GM12878 (cell line): ENCODE measurements at regions not wholly inside any gene's neighbourhood (a gene's known extent, or its start where the extent isn't known, plus 50 kb on each side); places are given as distances from the start of the nearest gene placed in this dataset.

Experiments
- ATAC-seq: fragments of 200-7000 bp; cut with Tn5 transposase; 3 replicates; pipeline ENCODE4 v1.9.1; 2020; ENCODE audit warnings: mild to moderate bottlenecking, moderate library complexity
- BruUV-seq: library from RNA; stranded (reverse); fragments of 400-500 nt; replicated peaks from 2 replicates; lab custom pipeline; 2021; lab: Mats Ljungman, UMichigan
- CTCF ChIA-PET: fragments of 300-600 bp; sonication (Branson Sonifier 250); formaldehyde crosslinking; extraction: SDS; loops from one replicate; lab custom pipeline; 2021; ENCODE audit warnings: inconsistent platforms; lab: Yijun Ruan, JAX
- POLR2A ChIA-PET: fragments of 350-600 bp; formaldehyde crosslinking; extraction: SDS; loops from one replicate; lab custom pipeline; 2021; ENCODE audit warnings: inconsistent platforms; lab: Charles Lee
- RAD21 ChIA-PET: fragments of 300-600 bp; sonication (Branson Sonifier 250); formaldehyde crosslinking; loops from one replicate; lab custom pipeline; 2023; ENCODE audit warnings: antibody characterized with exemption; ENCODE audit not compliant: unreplicated experiment; lab: Charles Lee
- SMC1A ChIA-PET: fragments of 300-600 bp; sonication (Branson Sonifier 250); formaldehyde crosslinking; loops from one replicate; lab custom pipeline; 2023; ENCODE audit not compliant: unreplicated experiment, uncharacterized antibody; lab: Charles Lee
- DNase-seq: peaks from one replicate; pipeline ENCODE4 v3.0.0-alpha.2; 2011; ENCODE audit warnings: low read depth, low spot score
- FAIRE-seq: peaks from 3 replicates; lab custom pipeline; 2011; peaks lifted over from hg19 to GRCh38; lab: Jason Lieb, UNC
- H2AFZ ChIP-seq: 2 replicates; pipeline ENCODE4 v1.6.0; 2011; ENCODE audit warnings: low read depth, low read length, control low read depth; ENCODE audit not compliant: control insufficient read depth
- H3K27ac ChIP-seq: 2 replicates; pipeline ENCODE4 v1.5.1; 2011; ENCODE audit warnings: control low read depth; ENCODE audit not compliant: control insufficient read depth, insufficient read depth
- H3K27me3 ChIP-seq, 2 experiments: replicated peaks in 1 of 2; 2 replicates each; pipeline versions ENCODE4 v1.6.0 to v1.6.1; 2011; ENCODE audit warnings: low read length in 1 of 2; ENCODE audit not compliant: control insufficient read depth in 2 of 2, insufficient read depth in 2 of 2
- H3K36me3 ChIP-seq, 2 experiments: 2 replicates each; pipeline ENCODE4 v1.5.1; 2011; ENCODE audit warnings: low read length in 1 of 2; ENCODE audit not compliant: control insufficient read depth in 2 of 2, insufficient read depth in 2 of 2
- H3K4me1 ChIP-seq: 2 replicates; pipeline ENCODE4 v1.6.1; 2011; ENCODE audit warnings: mild to moderate bottlenecking, low read length, moderate library complexity, mixed read lengths; ENCODE audit not compliant: control insufficient read depth, insufficient read depth
- H3K4me2 ChIP-seq: 2 replicates; pipeline ENCODE4 v1.6.0; 2011; ENCODE audit warnings: control low read depth; ENCODE audit not compliant: control insufficient read depth, insufficient read depth
- H3K4me3 ChIP-seq: fragments of 200-600 bp; sonication (generic); 2 replicates; pipeline ENCODE4 v1.5.1; 2016
- H3K79me2 ChIP-seq: 2 replicates; pipeline ENCODE4 v1.6.0; 2011; ENCODE audit warnings: low read length; ENCODE audit not compliant: control insufficient read depth, insufficient read depth
- H3K9ac ChIP-seq: 2 replicates; pipeline ENCODE4 v1.8.0; 2011; ENCODE audit warnings: low read length, control low read depth, mixed read lengths; ENCODE audit not compliant: control insufficient read depth, insufficient read depth
- H3K9me3 ChIP-seq: replicated peaks from 3 replicates; pipeline ENCODE4 v1.5.1; 2011; ENCODE audit warnings: mild to moderate bottlenecking, low read length; ENCODE audit not compliant: control insufficient read depth, insufficient read depth
- H4K20me1 ChIP-seq: 2 replicates; pipeline ENCODE4 v1.6.0; 2011; ENCODE audit not compliant: control insufficient read depth, insufficient read depth
- ATF7 ChIP-seq: fragments of 450-650 bp; IDR thresholded peaks from 2 replicates; pipeline ENCODE4 v1.6.1; 2016; ENCODE audit warnings: low read depth, mild to moderate bottlenecking
- EED ChIP-seq: sonication (generic); IDR thresholded peaks from 2 replicates; pipeline ENCODE4 v1.6.1; 2016; ENCODE audit warnings: antibody characterized with exemption, low read depth
- KAT2A ChIP-seq: conservative IDR thresholded peaks from 2 replicates; pipeline ENCODE4 v1.6.1; 2011; ENCODE audit warnings: low read depth, low read length; ENCODE audit not compliant: control insufficient read depth
- MTA2 ChIP-seq: fragments of 450-650 bp; IDR thresholded peaks from 2 replicates; pipeline ENCODE4 v1.6.1; 2016; ENCODE audit warnings: low read depth, mild to moderate bottlenecking, moderate library complexity
- MYC ChIP-seq: IDR thresholded peaks from 2 replicates; pipeline ENCODE4 v1.6.1; 2011; ENCODE audit warnings: mild to moderate bottlenecking, low read length, moderate library complexity, inconsistent platforms; ENCODE audit not compliant: insufficient read depth, insufficient replicate concordance, insufficient read length, severe bottlenecking
- SUZ12 ChIP-seq: fragments of 200-600 bp; sonication (generic); IDR thresholded peaks from one replicate; pipeline ENCODE4 v1.6.1; 2018; ENCODE audit warnings: antibody characterized with exemption, mild to moderate bottlenecking; ENCODE audit not compliant: unreplicated experiment
- ZBED1 ChIP-seq: IDR thresholded peaks from 2 replicates; pipeline ENCODE4 v1.6.1; 2016; ENCODE audit warnings: borderline replicate concordance
- ZBTB11 ChIP-seq: fragments of 450-650 bp; formaldehyde crosslinking; IDR thresholded peaks from 2 replicates; pipeline ENCODE4 v1.5.0; 2022; ENCODE audit warnings: mild to moderate bottlenecking, missing genetic modification characterization
- ZSCAN29 ChIP-seq: fragments of 450-650 bp; IDR thresholded peaks from 2 replicates; pipeline ENCODE4 v1.6.1; 2017; ENCODE audit warnings: mild to moderate bottlenecking, moderate library complexity
- WGBS: methylation state at CpG from one replicate; pipeline ENCODE4 v1.1.6; 2016; ENCODE audit warnings: low lambda C conversion rate; ENCODE audit not compliant: insufficient replicate concordance, insufficient coverage; ENCODE audit errors: missing lambda C conversion rate; 5-methylcytosine and 5-hydroxymethylcytosine counted together
- in situ Hi-C: fragments of 300-500 bp; cut with MboI; formaldehyde crosslinking; loops from 9 replicates; pipeline ENCODE4 v1.14.3; 2018; ENCODE audit warnings: mixed read lengths
- intact Hi-C: fragments of 100-400 bp; cut with micrococcal nuclease; formaldehyde crosslinking; loops from one replicate; pipeline ENCODE4 v1.14.2; 2022; ENCODE audit not compliant: unreplicated experiment

- TF ChIP-seq EED (no peak), KAT2A (no peak), ZBTB11 (CRISPR knock-in tag) (no peak)
Observed at GRCh38 chr9:86876621-86877196, 70.6 kb downstream of the GAS1 start (continued).

DNA sequence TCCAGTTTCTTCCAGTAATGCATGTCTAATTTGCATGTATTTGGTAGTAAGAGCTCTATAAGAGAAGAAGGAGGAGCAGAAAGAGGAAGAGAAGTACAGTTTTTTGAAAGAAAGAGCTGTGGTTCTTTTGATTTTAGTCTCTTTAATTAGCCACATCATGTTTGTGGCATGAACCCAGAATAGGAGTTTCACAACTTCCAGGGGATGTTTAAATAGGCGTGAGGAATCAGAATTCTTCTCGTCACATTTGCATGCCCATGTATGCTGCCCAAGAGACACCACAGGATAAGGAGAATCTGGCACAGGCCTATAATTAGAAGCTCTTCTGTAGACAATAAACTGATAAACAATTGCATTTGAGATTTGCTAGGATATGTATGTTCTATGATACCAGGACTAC, 78.7 kb downstream of the GAS1 start:
- TF ChIP-seq ZSCAN29 (no peak), ATF7 (no peak), MYC (no peak), SUZ12 (no peak), ZBED1 (no peak), MTA2 (peak; percentile 17; the same call in 1 of the 2 replicates)
- TF ChIP-seq, all 136 proteins: peak for 1
- no peaks in the 10 kb centered on the region; a peak in 1 of 4 replicates for H3K27me3 ChIP-seq

More for the DNA sequence above, 78.7 kb downstream of the GAS1 start:
- no peaks in the 10 kb centered on the region for H4K20me1 ChIP-seq
- H3K4me3 ChIP-seq = no peak overlapping the region
- no peaks in the 10 kb centered on the region for H3K79me2 ChIP-seq
- no TSS peak for BruUV-seq
- CTCF ChIA-PET = no interaction called here
- no peak for FAIRE-seq
- no peak for DNase-seq
- no peak overlapping the region for H2AFZ ChIP-seq
- in situ Hi-C loops = no loop called here
- no peak overlapping the region for H3K4me2 ChIP-seq
- 31% methylated on average over 2 of the region's 2 CpGs for WGBS
- intact Hi-C loops = no loop called here
- no peak overlapping the region for H3K27ac ChIP-seq
- H3K9me3 ChIP-seq = no peaks in the 10 kb centered on the region
- POLR2A ChIA-PET = no interaction called here
- no peak overlapping the region for H3K9ac ChIP-seq
- H3K4me1 ChIP-seq = no peaks in the 10 kb centered on the region
- H3K36me3 ChIP-seq = no peaks in the 10 kb centered on the region
- SMC1A ChIA-PET = no interaction called here
- no peak for ATAC-seq
- RAD21 ChIA-PET = interaction anchor here (0.9 kb wide), 1 partner anchor 32 kb away, joined by 3 read pairs; no protein-coding TSS in a partner anchor
